NB4 (cell line): ENCODE measurements at regions not wholly inside any gene's neighbourhood (a gene's known extent, or its start where the extent isn't known, plus 50 kb on each side); places are given as distances from the start of the nearest gene placed in this dataset.
"Not testable (repeated sequence)": the region's sequence is repeated elsewhere in the genome, so short reads cannot be mapped to it uniquely, and the experiment has no call there.

Experiments
- CTCF ChIP-seq: IDR thresholded peaks from one replicate; pipeline ENCODE4 v1.5.1; 2012; ENCODE audit warnings: low read depth, low read length
- POLR2A ChIP-seq: IDR thresholded peaks from 2 replicates; pipeline ENCODE4 v1.6.1; 2011; ENCODE audit warnings: mild to moderate bottlenecking; ENCODE audit not compliant: insufficient read length; ENCODE audit errors: extremely low read depth

GRCh38 chr14:35947983-35948382 is 121.8 kb downstream of the BRMS1L start:
- TF ChIP-seq CTCF, POLR2A: not testable (repeated sequence)
